ENCODE measurements at regions not wholly inside any gene's neighbourhood (a gene's known extent, or its start where the extent isn't known, plus 50 kb on each side); places are given as distances from the start of the nearest gene placed in this dataset.

DNA sequence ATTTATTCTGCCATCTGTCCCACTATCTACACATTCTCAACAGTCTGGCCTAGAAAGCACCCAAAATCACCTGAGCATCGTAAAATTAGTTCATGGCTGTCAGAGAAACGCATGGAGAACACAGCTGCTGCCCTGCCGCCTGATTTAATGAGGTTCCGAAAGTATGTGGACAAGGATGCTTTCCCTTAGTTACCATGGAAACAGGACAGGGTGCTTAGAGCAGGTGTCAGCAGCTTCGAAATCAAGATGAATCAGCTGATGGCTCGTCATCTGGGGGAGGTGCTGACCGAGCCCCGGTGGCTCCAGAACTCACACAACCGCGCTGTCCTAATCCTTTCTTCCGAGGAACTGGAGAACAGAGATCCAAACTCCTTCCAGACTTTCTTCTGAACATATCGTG is 151.5 kb downstream of the TEX36 start:
- no peak overlapping the region for H3K4me3 ChIP-seq (replicated peaks in 1 of 3; ENCODE audit: insufficient read depth in 1 of 3, low read depth in 1 of 3, low read length in 3 of 3)
- POLR2A ChIA-PET = no interaction called here
- H3K9me1 ChIP-seq (replicated peaks; ENCODE audit: control insufficient read depth, extremely low read depth, insufficient read depth, low read length) = no peaks in the 10 kb centered on the region
- dilution Hi-C loops (cut with MboI; ENCODE audit: extremely low pct_ligation_motif_present, low sequenced_read_pairs) (no loop called here), intact Hi-C loops (cut with micrococcal nuclease) (no loop called here)
- no peak overlapping the region for H3K9ac ChIP-seq (replicated peaks; ENCODE audit: extremely low read depth, insufficient read depth, low read length)
- H3K79me2 ChIP-seq (ENCODE audit: control insufficient read depth, insufficient read depth, low read length) = no peaks in the 10 kb centered on the region
- H3K4me1 ChIP-seq (ENCODE audit: control insufficient read depth, extremely low read depth, insufficient read depth, low read length) = no peaks in the 10 kb centered on the region
- CTCF ChIA-PET = no interaction called here
- H3K27ac ChIP-seq (ENCODE audit: insufficient read depth, low read depth, low read length) = no peak overlapping the region
- BruUV-seq (replicated peaks) = no TSS peak
- no peaks in the 10 kb centered on the region for H4K20me1 ChIP-seq (replicated peaks; ENCODE audit: control insufficient read depth, extremely low read depth, insufficient read depth, low read length)
- H3K36me3 ChIP-seq (ENCODE audit: control insufficient read depth in 2 of 2, extremely low read depth in 1 of 2, insufficient read depth in 2 of 2, low read length in 2 of 2) = no peaks in the 10 kb centered on the region
- no peak overlapping the region for H3K4me2 ChIP-seq (ENCODE audit: insufficient read depth, low read length)
- no peak for FAIRE-seq
- H3K27me3 ChIP-seq (ENCODE audit: control insufficient read depth in 2 of 2, insufficient read depth in 2 of 2, low read length in 2 of 2) = peaks cover 0 to 2% of the 10 kb centered on the region in 2 experiments
- no peak overlapping the region for H2AFZ ChIP-seq (ENCODE audit: low read depth, low read length)
- no peak for TF ChIP-seq MYC (IDR thresholded peaks at IDR 0.05; ENCODE audit: low read depth, low read length)
- TF ChIP-seq, protein P1, sequence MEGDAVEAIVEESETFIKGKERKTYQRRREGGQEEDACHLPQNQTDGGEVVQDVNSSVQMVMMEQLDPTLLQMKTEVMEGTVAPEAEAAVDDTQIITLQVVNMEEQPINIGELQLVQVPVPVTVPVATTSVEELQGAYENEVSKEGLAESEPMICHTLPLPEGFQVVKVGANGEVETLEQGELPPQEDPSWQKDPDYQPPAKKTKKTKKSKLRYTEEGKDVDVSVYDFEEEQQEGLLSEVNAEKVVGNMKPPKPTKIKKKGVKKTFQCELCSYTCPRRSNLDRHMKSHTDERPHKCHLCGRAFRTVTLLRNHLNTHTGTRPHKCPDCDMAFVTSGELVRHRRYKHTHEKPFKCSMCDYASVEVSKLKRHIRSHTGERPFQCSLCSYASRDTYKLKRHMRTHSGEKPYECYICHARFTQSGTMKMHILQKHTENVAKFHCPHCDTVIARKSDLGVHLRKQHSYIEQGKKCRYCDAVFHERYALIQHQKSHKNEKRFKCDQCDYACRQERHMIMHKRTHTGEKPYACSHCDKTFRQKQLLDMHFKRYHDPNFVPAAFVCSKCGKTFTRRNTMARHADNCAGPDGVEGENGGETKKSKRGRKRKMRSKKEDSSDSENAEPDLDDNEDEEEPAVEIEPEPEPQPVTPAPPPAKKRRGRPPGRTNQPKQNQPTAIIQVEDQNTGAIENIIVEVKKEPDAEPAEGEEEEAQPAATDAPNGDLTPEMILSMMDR (IDR thresholded peaks at IDR 0.05; ENCODE audit: extremely low read depth in 1 of 2, insufficient read depth in 1 of 2, low read depth in 1 of 2, low read length in 2 of 2) = no peak
- TF ChIP-seq JUN (IDR thresholded peaks at IDR 0.05; ENCODE audit: borderline replicate concordance, insufficient read depth, insufficient read length, low read depth) = no peak
- TF ChIP-seq, protein P2, sequence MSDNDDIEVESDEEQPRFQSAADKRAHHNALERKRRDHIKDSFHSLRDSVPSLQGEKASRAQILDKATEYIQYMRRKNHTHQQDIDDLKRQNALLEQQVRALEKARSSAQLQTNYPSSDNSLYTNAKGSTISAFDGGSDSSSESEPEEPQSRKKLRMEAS (IDR thresholded peaks at IDR 0.05; ENCODE audit: insufficient read depth, insufficient read length) = no peak
- TF ChIP-seq POLR2A (IDR thresholded peaks at IDR 0.05; ENCODE audit: low read depth, low read length) = no peak
- TF ChIP-seq POLR2AphosphoS5 (IDR thresholded peaks at IDR 0.05; ENCODE audit: insufficient read depth, low read depth, low read length) = no peak
- TF ChIP-seq GATA2 (IDR thresholded peaks at IDR 0.05; ENCODE audit: insufficient read depth, insufficient read length, low read depth, low read length) = no peak
- DNase-seq (ENCODE audit: low read depth, low spot score) = no peak
- no peaks in the 10 kb centered on the region for H3K9me3 ChIP-seq (replicated peaks; ENCODE audit: control insufficient read depth, insufficient read depth, low read length)
